ENCODE measurements at regions not wholly inside any gene's neighbourhood (a gene's known extent, or its start where the extent isn't known, plus 50 kb on each side); places are given as distances from the start of the nearest gene placed in this dataset.
A peak's percentile ranks its signal among the peaks of the same experiment; 100 is the strongest.
"Not testable (repeated sequence)": the region's sequence is repeated elsewhere in the genome, so short reads cannot be mapped to it uniquely, and the experiment has no call there.

GRCh38 chr6:90677440-90677839 lies 90.6 kb upstream of the MAP3K7 start:
- no peak for DNase-seq

- no peak for DNase-seq
These were observed 89.8 kb upstream of the MAP3K7 start for GRCh38 chr6:90676516-90677300.

DNA sequence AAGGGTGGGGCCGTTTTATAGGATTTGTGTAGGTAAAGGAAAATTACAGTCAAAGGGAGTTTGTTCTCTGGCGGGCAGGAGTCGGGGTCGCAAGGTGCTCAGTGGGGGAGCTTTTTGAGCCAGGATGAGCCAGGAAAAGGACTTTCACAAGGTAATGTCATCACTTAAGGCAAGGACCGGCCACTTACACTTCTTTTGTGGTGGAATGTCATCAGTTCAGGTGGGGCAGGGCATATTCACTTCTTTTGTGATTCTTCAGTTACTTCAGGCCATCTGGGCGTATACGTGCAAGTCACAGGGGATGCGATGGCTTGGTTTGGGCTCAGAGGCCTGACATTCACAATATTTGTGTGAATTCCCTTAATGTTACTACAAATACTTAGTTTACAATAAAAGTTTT lies 88.2 kb upstream of the MAP3K7 start:
- DNase-seq = not testable (repeated sequence)

- DNase-seq = not testable (repeated sequence)
These were observed 87.2 kb upstream of the MAP3K7 start for GRCh38 chr6:90674077-90674476.

DNA sequence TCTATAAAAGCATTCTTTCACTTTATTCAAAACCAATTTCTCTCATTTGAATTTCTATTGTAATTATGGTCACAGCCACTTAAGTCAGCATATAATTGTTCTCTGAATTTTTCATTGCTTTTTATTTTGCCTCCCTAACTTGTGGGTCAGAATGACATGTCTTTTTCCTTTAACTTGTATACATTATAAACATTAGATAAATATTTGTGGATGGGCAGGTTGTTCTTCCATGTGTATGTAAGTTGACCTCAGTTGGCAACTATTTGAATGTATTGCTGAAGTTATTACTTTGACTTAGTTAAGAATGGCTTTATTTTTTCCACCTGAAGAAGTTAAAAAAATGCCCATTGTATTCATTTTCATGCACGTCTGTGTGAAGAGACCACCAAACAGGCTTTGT lies 83.0 kb upstream of the MAP3K7 start:
- DNase-seq = no peak

- DNase-seq = no peak
These were observed 82.5 kb upstream of the MAP3K7 start for GRCh38 chr6:90669420-90669819.

- DNase-seq = no peak
These were observed 81.3 kb upstream of the MAP3K7 start for GRCh38 chr6:90668141-90668540.

DNA sequence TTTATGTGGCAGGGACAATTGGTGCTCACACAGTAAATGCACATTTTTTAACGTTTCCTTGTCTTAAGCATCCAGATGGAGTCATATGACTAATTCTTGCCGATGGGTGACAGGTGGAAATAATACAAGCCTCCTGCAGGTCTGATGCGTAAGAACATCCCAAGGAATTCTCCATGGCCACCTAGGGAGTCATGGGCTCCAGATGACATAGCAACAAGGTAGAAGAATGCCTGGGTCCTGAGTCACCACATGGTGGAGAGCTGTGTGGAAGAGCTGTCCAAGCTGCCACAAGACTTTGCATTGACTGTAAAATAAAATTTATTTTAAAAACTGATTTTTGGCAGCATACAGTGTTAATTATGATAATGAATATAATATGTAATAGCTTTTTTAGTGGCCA lies 77.0 kb upstream of the MAP3K7 start:
- DNase-seq = no peak

- no peak for DNase-seq
These were observed 76.2 kb upstream of the MAP3K7 start for GRCh38 chr6:90663106-90663505.

- DNase-seq = no peak
These were observed 74.1 kb upstream of the MAP3K7 start for GRCh38 chr6:90660931-90661330.

- DNase-seq = no peak
These were observed 71.6 kb upstream of the MAP3K7 start for GRCh38 chr6:90658497-90658896.

- DNase-seq = peak; percentile 70
These were observed 69.5 kb upstream of the MAP3K7 start for GRCh38 chr6:90656325-90656724.

DNA sequence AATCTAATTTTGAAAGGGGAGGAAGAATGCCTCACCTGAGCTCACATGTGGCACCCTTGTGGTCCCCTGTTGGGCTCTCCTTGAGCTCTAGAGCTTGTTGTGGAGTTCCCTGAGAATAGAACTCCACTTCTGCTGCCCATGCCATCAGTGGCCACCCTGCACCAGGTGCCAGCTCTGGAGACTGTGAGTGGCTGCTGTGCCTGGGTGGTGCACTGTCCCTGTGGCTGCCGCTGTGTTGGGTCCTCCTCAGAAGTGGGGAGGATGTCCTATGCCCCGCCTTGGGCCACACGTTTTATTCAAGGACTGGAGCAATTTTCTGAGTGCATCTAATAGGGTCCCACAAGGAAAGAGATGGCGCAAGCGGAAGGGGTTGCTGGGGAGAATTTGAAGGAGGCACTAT lies 67.9 kb upstream of the MAP3K7 start:
- DNase-seq = no peak

- no peak for DNase-seq
These were observed 67.3 kb upstream of the MAP3K7 start for GRCh38 chr6:90654166-90654565.

- DNase-seq = no peak
These were observed 66.9 kb upstream of the MAP3K7 start for GRCh38 chr6:90653750-90654149.

DNA sequence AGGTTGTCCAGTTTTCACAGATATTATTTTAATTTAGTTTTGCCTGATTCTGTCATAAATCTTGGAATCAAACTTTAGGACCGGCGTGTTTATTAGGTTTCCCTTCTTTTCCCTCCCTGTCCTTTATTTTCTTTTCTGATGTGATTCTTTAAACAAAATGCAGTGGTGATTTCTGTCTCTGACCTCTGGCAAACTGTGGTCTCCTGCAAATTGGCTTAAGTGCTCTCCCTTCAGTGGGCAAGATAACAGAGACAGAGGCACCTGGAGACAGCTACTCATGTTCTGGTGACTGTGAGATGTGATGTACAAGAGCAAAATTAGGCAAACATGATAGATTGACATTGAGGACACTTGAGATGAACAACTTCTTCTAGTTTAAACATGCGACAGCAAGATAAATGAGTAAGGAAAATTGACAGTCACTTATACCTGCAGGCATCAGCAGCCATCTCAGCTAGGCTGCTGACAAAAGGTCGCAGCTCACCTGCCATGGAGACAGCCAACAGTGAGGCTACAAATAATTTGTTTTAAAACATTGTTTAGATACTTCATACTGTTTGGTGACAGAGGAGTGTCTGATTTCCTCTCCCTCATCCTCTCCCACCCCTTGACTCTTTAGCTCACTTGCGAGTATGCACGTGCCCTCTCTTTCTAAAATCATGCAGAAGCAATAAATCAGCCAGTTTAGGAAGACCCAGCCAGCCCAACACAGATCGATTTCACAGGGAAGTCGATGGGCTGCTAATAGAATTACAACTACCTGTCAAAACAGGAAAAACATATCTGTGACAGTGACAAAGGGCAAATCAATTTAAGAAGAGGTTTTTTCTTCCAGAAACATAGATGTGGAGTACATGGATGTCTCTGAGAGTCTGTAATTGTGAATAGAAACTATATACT lies 63.4 kb upstream of the MAP3K7 start:
- no peak for DNase-seq

GRCh38 chr6:90648873-90649272 lies 62.0 kb upstream of the MAP3K7 start:
- peak; percentile 14 for DNase-seq

- DNase-seq = no peak
These were observed 60.1 kb upstream of the MAP3K7 start for GRCh38 chr6:90646940-90647339.

GRCh38 chr6:90645634-90646033 lies 58.8 kb upstream of the MAP3K7 start:
- no peak for DNase-seq

DNA sequence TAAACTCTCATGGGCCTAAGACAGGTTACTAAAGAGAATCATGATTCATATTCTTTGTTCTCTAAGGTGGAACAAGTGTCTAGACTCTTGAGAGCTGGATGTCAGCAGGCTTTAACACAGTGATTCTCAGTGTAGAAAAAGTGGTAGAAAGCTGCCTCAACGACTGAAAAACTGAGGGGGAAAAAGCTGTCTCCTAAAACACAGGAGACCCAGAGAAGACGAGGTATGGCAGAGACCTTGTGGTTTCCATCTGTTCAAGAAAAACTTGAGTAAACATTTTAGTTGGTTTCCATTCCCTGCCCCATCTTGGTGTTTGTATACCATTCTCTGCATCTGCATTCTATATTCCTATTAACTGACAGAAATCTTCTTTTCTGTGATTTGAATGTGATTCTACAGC lies 57.6 kb upstream of the MAP3K7 start:
- no peak for DNase-seq

DNA sequence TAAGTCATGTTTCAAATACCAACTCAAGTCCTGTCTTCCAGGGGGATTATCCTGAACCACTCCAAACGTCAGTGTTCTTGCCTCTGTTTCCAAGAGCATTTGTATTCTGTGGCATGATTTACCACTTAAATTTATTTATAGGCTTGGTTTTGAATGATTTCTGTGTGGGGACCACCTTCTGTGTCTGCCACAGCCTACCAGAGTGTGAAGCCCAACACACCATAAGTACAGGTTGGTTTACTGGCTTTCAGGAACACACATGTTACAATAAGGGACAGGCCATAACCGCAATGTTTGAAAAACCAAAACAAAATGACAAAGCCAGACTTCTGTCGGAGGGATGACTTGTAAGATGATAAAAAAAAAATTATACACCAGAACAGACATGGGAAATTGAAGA lies 56.5 kb upstream of the MAP3K7 start:
- DNase-seq = no peak

- no peak for DNase-seq
These were observed 50.4 kb upstream of the MAP3K7 start for GRCh38 chr6:90637320-90637719.
